Endothelial cell of umbilical vein (primary cell): ENCODE measurements at regions not wholly inside any gene's neighbourhood (a gene's known extent, or its start where the extent isn't known, plus 50 kb on each side); places are given as distances from the start of the nearest gene placed in this dataset.

Experiments
- BruUV-seq: library from RNA; stranded (reverse); fragments of 400-500 nt; replicated peaks from 2 replicates; lab custom pipeline; 2021; lab: Mats Ljungman, UMichigan
- CTCF ChIA-PET: fragments of 300-600, 350-600 bp; sonication (Branson Sonifier 250); formaldehyde crosslinking; loops from one replicate; lab custom pipeline; 2021; ENCODE audit warnings: antibody characterized with exemption, inconsistent platforms; lab: Charles Lee
- POLR2A ChIA-PET: fragments of 300-600, 350-600 bp; sonication (Branson Sonifier 250); formaldehyde crosslinking; loops from one replicate; lab custom pipeline; 2021; ENCODE audit warnings: antibody characterized with exemption, inconsistent platforms; lab: Charles Lee
- DNase-seq: peaks from one replicate; pipeline ENCODE4 v3.0.0-alpha.2; 2011; ENCODE audit warnings: low read depth, low spot score
- FAIRE-seq: peaks from 2 replicates; lab custom pipeline; 2011; peaks lifted over from hg19 to GRCh38; lab: Jason Lieb, UNC
- H2AFZ ChIP-seq: 2 replicates; pipeline ENCODE4 v1.6.0; 2012; ENCODE audit warnings: low read depth, low read length, control low read depth, inconsistent platforms
- H3K27ac ChIP-seq: 2 replicates; pipeline ENCODE4 v1.5.1; 2011; ENCODE audit warnings: low read depth, mild to moderate bottlenecking, control low read depth, low read length, moderate library complexity; ENCODE audit not compliant: insufficient read depth
- H3K27me3 ChIP-seq, 2 experiments: 2 replicates each; pipeline versions ENCODE4 v1.6.0 to v1.6.1; 2011; ENCODE audit warnings: low read length in 2 of 2, mixed read lengths in 1 of 2; ENCODE audit not compliant: control insufficient read depth in 2 of 2, insufficient read depth in 2 of 2
- H3K36me3 ChIP-seq, 2 experiments: 2 replicates in 1 of 2; 3 replicates in 1 of 2; pipeline ENCODE4 v1.5.1; 2011; ENCODE audit warnings: low read length in 2 of 2, mild to moderate bottlenecking in 1 of 2, moderate library complexity in 1 of 2; ENCODE audit not compliant: control insufficient read depth in 2 of 2, insufficient read depth in 2 of 2; ENCODE audit errors: extremely low read depth in 1 of 2
- H3K4me1 ChIP-seq: 3 replicates; pipeline ENCODE4 v1.5.1; 2011; ENCODE audit warnings: mild to moderate bottlenecking, low read length; ENCODE audit not compliant: control insufficient read depth, insufficient read depth; ENCODE audit errors: extremely low read depth
- H3K4me2 ChIP-seq: 2 replicates; pipeline ENCODE4 v1.6.1; 2011; ENCODE audit warnings: low read length, control low read depth, mixed read lengths; ENCODE audit not compliant: insufficient read depth
- H3K4me3 ChIP-seq, 3 experiments: fragments of 200-600 bp in 1 of 3; sonication (generic), shearing (Covaris generic) in 1 of 3; replicated peaks in 1 of 3; 2 replicates each; pipeline ENCODE4 v1.5.1; 2011 to 2016; ENCODE audit warnings: control low read depth in 3 of 3, low read length in 3 of 3, mild to moderate bottlenecking in 2 of 3, inconsistent platforms in 1 of 3, low read depth in 1 of 3, moderate library complexity in 1 of 3; ENCODE audit not compliant: insufficient read depth in 1 of 3
- H3K79me2 ChIP-seq: 2 replicates; pipeline ENCODE4 v1.6.0; 2012; ENCODE audit warnings: low read length, inconsistent platforms; ENCODE audit not compliant: control insufficient read depth, insufficient read depth
- H3K9ac ChIP-seq: replicated peaks from 2 replicates; pipeline ENCODE3; 2011; ENCODE audit warnings: low read length, control low read depth; ENCODE audit not compliant: insufficient read depth; ENCODE audit errors: extremely low read depth
- H3K9me1 ChIP-seq: replicated peaks from 3 replicates; pipeline ENCODE4 v1.6.0; 2011; ENCODE audit warnings: mild to moderate bottlenecking, low read length; ENCODE audit not compliant: control insufficient read depth, insufficient read depth; ENCODE audit errors: extremely low read depth
- H3K9me3 ChIP-seq: replicated peaks from 2 replicates; pipeline ENCODE4 v1.5.1; 2012; ENCODE audit warnings: low read length, inconsistent platforms; ENCODE audit not compliant: control insufficient read depth, insufficient read depth
- H4K20me1 ChIP-seq: replicated peaks from 2 replicates; pipeline ENCODE3; 2011; ENCODE audit warnings: mild to moderate bottlenecking, low read length; ENCODE audit not compliant: control insufficient read depth, insufficient read depth; ENCODE audit errors: extremely low read depth
- CTCF ChIP-seq, 2 donors: IDR thresholded peaks; 1 replicate in 1 of 2; 2 replicates in 1 of 2; pipeline ENCODE4 v1.5.1; 2011; ENCODE audit warnings: low read length in 2 of 2, mild to moderate bottlenecking in 2 of 2, moderate library complexity in 2 of 2, control low read depth in 1 of 2, inconsistent platforms in 1 of 2, low read depth in 1 of 2; ENCODE audit not compliant: insufficient read depth in 1 of 2; ENCODE audit errors: extremely low read depth in 1 of 2
- EZH2 ChIP-seq: IDR thresholded peaks from 2 replicates; pipeline ENCODE4 v1.6.1; 2012; ENCODE audit warnings: borderline replicate concordance, low read depth, mild to moderate bottlenecking, moderate library complexity, low read length, inconsistent platforms; ENCODE audit not compliant: severe bottlenecking
- FOS ChIP-seq: IDR thresholded peaks from 2 replicates; pipeline ENCODE4 v1.6.1; 2011; ENCODE audit warnings: mild to moderate bottlenecking, low read length, moderate library complexity, borderline replicate concordance; ENCODE audit not compliant: insufficient read depth
- GATA2 ChIP-seq: IDR thresholded peaks from 2 replicates; pipeline ENCODE4 v1.7.0; 2011; ENCODE audit warnings: low read depth, mild to moderate bottlenecking, moderate library complexity, mixed read lengths, low read length; ENCODE audit not compliant: insufficient read length, insufficient read depth
- JUN ChIP-seq: IDR thresholded peaks from 2 replicates; pipeline ENCODE4 v1.6.1; 2011; ENCODE audit warnings: borderline replicate concordance, low read depth; ENCODE audit not compliant: insufficient read length, insufficient read depth
- MAX ChIP-seq: IDR thresholded peaks from 2 replicates; pipeline ENCODE4 v1.6.1; 2011; ENCODE audit not compliant: insufficient read depth, insufficient read length
- MYC ChIP-seq: IDR thresholded peaks from one replicate; pipeline ENCODE4 v1.6.1; 2011; ENCODE audit warnings: mild to moderate bottlenecking, low read depth, low read length
- POLR2A ChIP-seq: IDR thresholded peaks from 2 replicates; pipeline ENCODE4 v1.6.1; 2012; ENCODE audit warnings: low read depth, mild to moderate bottlenecking, control low read depth, low read length
- POLR2AphosphoS5 ChIP-seq: IDR thresholded peaks from 2 replicates; pipeline ENCODE4 v1.6.1; 2012; ENCODE audit warnings: low read depth, mild to moderate bottlenecking, control low read depth, low read length, moderate library complexity; ENCODE audit not compliant: insufficient read depth
- dilution Hi-C: fragments of 300-500 bp; cut with MboI; formaldehyde crosslinking; loops from one replicate; pipeline ENCODE4 v1.15.0; 2019; ENCODE audit warnings: low sequenced_read_pairs; ENCODE audit not compliant: extremely low pct_ligation_motif_present
- intact Hi-C: fragments of 100-400 bp; cut with micrococcal nuclease; formaldehyde crosslinking; loops from one replicate; pipeline ENCODE4 v1.10.0; 2022

- ChIA-PET POLR2A (no interaction called here), CTCF (interaction anchor here (1.0 to 2.5 kb wide), 4 partner anchors 58 to 206 kb away, joined by 3 to 5 read pairs (median 4); no protein-coding TSS in a partner anchor)
- Histone ChIP-seq H2AFZ (no peak overlapping the region), H3K4me2 (no peak overlapping the region), H3K9me3 (no peaks in the 10 kb centered on the region), H3K4me1 (peaks cover 48% of the 10 kb centered on the region), H3K9me1 (no peaks in the 10 kb centered on the region), H3K27me3 (no peaks in the 10 kb centered on the region), H3K27ac (no peak overlapping the region), H3K4me3 (no peak overlapping the region), H3K36me3 (no peaks in the 10 kb centered on the region), H4K20me1 (no peaks in the 10 kb centered on the region), H3K79me2 (no peaks in the 10 kb centered on the region), H3K9ac (no peak overlapping the region)
- TF ChIP-seq GATA2 (no peak), POLR2AphosphoS5 (no peak), FOS (no peak), JUN (no peak), EZH2 (no peak), CTCF (IDR thresholded peaks at IDR 0.05; ENCODE audit: extremely low read depth in 1 of 2, insufficient read depth in 1 of 2, low read depth in 1 of 2, low read length in 2 of 2) (no peak), MAX (no peak), MYC (no peak), POLR2A (no peak)
- dilution Hi-C loops (no loop called here), intact Hi-C loops (no loop called here)
- no peak for DNase-seq
- BruUV-seq: no TSS peak
- no peak for FAIRE-seq
Measured at GRCh38 chr2:55106148-55106547, 55.9 kb upstream of the RTN4 start.
